Spleen (tissue), 7 donors: ENCODE measurements at regions not wholly inside any gene's neighbourhood (a gene's known extent, or its start where the extent isn't known, plus 50 kb on each side); places are given as distances from the start of the nearest gene placed in this dataset.

Experiments
- POLR2A ChIP-seq, 3 donors: fragments of 450-650 bp; IDR thresholded peaks; one replicate each; pipeline ENCODE4 v1.5.1; 2017; ENCODE audit warnings: antibody characterized with exemption in 3 of 3, mild to moderate bottlenecking in 1 of 3
- POLR2AphosphoS5 ChIP-seq, 3 donors: sonication (generic); formaldehyde crosslinking; IDR thresholded peaks; one replicate each; pipeline ENCODE4 v1.5.1; 2017; ENCODE audit warnings: antibody characterized with exemption in 3 of 3
- TF ChIP-seq, protein P1 (sequence below), 11 experiments: fragments of 200-600 bp in 7 of 11; fragments of 450-650 bp in 4 of 11; sonication (generic) in 4 of 11; IDR thresholded peaks in 8 of 11; conservative IDR thresholded peaks in 3 of 11; 1 replicate in 7 of 11; 2 replicates in 4 of 11; pipeline versions ENCODE4 v1.4.0 to v1.8.0; 2016 to 2021; ENCODE audit warnings: antibody characterized with exemption in 11 of 11, inconsistent platforms in 4 of 11, mild to moderate bottlenecking in 1 of 11
- donor health status: DM: no; HTN: no; CAD: no; lungs with moderate emphysema.
- donor health status: DM: no; HTN: no; CAD: no.
- donor health status: DM: no; HTN: no; CAD: no.

GRCh38 chr4:32931475-32931874 is 2211.3 kb downstream of the PCDH7 start:
- TF ChIP-seq POLR2A (IDR thresholded peaks at IDR 0.05) (no peak), POLR2AphosphoS5 (IDR thresholded peaks at IDR 0.05) (no peak)
- TF ChIP-seq, protein P1, sequence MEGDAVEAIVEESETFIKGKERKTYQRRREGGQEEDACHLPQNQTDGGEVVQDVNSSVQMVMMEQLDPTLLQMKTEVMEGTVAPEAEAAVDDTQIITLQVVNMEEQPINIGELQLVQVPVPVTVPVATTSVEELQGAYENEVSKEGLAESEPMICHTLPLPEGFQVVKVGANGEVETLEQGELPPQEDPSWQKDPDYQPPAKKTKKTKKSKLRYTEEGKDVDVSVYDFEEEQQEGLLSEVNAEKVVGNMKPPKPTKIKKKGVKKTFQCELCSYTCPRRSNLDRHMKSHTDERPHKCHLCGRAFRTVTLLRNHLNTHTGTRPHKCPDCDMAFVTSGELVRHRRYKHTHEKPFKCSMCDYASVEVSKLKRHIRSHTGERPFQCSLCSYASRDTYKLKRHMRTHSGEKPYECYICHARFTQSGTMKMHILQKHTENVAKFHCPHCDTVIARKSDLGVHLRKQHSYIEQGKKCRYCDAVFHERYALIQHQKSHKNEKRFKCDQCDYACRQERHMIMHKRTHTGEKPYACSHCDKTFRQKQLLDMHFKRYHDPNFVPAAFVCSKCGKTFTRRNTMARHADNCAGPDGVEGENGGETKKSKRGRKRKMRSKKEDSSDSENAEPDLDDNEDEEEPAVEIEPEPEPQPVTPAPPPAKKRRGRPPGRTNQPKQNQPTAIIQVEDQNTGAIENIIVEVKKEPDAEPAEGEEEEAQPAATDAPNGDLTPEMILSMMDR (IDR thresholded peaks at IDR 0.05 in 8 of 11, conservative IDR thresholded peaks at IDR 0.05 in 3 of 11): no peak
